Activated T-helper 1 cell treated with anti-CD3 and anti-CD28 coated beads, Interleukin-2, amount 50 U/mL, for 16 hours (primary cell): ENCODE measurements at regions not wholly inside any gene's neighbourhood (a gene's known extent, or its start where the extent isn't known, plus 50 kb on each side); places are given as distances from the start of the nearest gene placed in this dataset.
"Not testable (repeated sequence)": the region's sequence is repeated elsewhere in the genome, so short reads cannot be mapped to it uniquely, and the experiment has no call there.

Experiments
- DNase-seq, 2 donors: peaks; one replicate each; pipeline ENCODE4 v3.0.0-alpha.2; 2020; ENCODE audit warnings: low read depth in 1 of 2, low spot score in 1 of 2

GRCh38 chr18:78429127-78430108, 550.2 kb upstream of the SALL3 start:
- DNase-seq, result no peak

DNA sequence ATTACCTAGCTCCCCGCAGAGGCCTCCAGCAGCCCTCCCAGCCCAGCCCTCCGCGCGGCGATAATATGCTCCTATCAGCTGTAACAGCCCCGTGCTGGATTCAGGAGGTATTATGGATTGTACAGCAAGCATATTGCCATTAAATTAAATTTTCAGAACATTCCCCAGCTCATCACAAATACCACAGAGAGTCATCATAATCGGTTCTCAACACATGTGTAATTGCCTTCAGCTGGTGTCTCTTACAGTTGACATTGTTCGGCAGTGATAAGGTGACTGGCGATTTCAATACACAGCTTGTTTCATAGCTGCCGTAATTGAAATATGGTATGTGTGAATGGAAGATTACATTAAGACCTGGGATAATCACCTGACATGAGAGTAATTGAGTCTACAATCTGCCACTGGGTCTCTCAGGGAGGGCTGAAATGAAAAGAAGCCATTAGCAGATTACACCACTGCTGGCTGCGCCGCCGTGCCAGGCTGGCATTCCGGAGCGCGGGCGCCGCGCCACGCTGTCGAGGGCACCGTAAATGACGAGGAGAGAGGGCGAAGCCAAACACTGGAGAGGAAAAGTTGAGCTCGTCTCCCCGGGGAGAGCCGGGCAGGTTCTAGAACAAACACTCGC, 549.4 kb upstream of the SALL3 start:
- DNase-seq, result no peak

GRCh38 chr18:78431606-78432005, 548.0 kb upstream of the SALL3 start:
- DNase-seq, result no peak

GRCh38 chr18:78433562-78433961, 546.1 kb upstream of the SALL3 start:
- DNase-seq, result no peak

DNA sequence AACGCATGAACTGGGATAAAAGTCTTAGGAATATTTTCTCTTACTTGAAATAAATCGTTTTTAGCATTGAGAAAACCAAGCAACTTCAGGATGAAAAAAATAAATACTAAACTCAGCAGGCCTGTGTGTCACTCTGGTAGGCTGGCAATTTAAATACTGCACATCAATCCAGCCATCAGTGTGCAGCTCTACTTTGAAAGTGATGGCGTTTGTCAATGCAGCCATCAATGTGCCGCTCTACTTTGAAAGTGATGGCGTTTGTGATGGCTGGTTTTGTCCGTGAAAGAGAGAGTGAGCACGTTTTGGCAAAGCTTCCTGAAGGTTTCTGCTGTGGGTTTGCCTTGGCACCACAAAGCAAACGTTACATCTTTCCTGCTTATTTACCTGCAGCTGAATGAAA, 543.5 kb upstream of the SALL3 start:
- DNase-seq, result no peak

DNA sequence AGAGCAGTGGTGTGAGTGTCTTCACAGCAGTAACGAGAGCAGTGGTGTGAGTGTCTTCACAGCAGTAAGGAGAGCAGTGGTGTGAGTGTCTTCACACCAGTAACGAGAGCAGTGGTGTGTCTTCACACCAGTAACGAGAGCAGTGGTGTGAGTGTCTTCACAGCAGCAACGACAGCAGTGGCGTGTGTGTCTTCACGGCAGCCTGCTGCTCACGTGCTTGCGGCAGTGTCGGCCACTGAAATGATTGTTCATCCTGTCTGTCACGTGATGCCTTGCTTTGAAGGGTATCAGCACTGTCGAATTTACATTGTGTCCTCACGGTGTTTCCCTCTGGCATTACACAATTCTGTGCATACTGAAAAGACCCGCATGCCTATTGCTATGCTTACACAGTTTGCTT, 541.4 kb upstream of the SALL3 start:
- DNase-seq, result not testable (repeated sequence)

GRCh38 chr18:78445880-78446279, 533.7 kb upstream of the SALL3 start:
- DNase-seq, result no peak

- DNase-seq, result no peak
Observed at GRCh38 chr18:78447211-78447610, 532.4 kb upstream of the SALL3 start.

- no peak for DNase-seq
Observed at GRCh38 chr18:78448106-78448505, 531.5 kb upstream of the SALL3 start.

GRCh38 chr18:78448591-78448990, 531.0 kb upstream of the SALL3 start:
- DNase-seq, result no peak

GRCh38 chr18:78454221-78454620, 525.4 kb upstream of the SALL3 start:
- no peak for DNase-seq

GRCh38 chr18:78455386-78455785, 524.2 kb upstream of the SALL3 start:
- DNase-seq, result no peak

DNA sequence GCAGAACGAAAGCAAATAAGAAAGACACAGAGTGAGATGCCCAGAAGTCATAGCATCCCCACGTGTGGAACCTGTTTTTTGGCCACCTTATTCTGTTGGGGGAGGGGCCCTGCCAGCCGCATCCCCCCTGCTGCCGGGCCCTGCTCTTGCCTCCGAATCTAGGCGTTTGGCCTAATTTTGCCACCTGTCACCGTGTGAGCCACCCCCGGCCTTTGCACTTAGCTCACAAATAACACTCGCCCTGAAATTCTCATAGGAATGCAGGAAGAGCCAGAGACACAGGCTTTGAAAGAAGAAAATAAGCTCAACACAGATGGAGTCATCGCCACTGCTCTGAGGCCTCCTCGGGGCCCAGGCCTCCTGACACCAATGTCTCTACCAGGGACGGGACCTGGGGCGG, 522.6 kb upstream of the SALL3 start:
- DNase-seq, result no peak

DNA sequence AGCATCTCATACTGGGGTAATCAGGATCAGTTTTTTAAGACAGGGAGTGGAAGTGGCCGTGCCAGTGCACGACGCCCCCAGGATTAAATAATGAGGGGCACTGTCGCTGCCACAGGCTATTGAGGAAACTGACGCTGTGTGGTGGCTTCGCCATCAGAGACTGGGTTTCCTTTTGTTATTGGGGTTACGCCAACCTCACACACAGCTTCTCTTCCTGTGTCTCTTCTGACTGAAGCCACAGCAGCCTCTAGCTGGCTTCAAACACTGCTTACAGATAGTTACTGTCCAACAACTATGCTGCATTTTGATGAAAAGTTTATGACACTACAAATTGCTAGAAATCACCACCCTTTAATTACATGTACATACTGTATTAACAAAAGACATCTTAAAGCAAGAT, 521.9 kb upstream of the SALL3 start:
- DNase-seq, result no peak

DNA sequence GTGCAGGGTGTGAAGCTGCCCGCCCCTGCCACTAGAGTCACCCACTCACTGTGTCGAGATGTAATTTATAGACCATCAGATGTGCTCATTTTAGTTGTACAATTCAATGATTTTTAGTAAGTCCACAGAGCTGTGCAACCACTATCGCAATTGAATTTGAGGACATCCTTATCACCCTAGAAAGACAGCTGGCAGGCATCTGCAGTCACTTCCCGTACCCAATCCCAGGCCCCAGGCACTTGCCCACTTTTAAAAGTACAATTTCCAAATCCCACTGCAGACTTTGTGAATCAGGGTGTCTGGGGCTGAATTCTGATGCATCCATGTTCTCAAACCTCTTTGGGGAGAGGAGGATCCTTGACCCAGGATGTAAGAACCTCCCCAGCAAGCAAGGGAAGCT, 521.3 kb upstream of the SALL3 start:
- no peak for DNase-seq

GRCh38 chr18:78459668-78460067, 520.0 kb upstream of the SALL3 start:
- DNase-seq, result no peak

DNA sequence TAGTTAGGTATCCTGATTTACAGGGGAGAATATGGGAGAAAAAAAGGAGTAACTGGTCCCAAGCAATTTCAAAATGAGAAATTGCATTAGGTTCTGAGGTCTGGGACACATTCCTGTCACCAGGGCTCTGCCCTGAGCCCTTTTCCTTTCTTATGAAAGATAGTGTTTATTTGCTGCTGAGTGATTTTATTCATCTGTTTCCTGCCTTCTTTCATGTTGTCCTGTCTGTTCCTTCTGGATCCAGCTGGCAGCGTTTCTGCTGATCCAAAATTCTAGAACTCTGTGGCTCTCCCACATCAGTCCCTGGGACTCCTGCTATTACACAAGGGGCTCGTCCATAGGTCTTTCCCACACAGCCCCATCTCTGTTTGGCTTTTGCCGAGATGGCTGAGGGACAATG, 519.1 kb upstream of the SALL3 start:
- no peak for DNase-seq

DNA sequence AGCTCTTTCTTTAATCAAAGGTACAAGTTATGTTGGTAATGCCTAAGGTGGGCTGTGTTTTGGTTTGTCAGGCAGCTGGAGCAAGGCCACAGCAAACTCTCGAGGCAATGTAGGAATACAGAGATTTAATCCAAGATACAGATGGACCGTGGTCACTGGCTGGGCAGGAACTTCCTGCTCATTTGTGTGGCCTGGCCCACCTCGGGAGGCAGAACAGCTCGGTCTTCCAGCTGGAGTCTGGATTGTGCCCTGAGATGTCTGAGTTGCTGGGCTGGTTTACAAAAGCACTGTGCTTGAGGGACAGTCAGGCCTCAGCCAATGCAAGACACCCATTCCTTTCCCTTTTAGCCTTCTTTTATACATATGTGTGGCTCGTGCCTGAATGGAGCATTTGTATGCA, 506.1 kb upstream of the SALL3 start:
- DNase-seq, result no peak

DNA sequence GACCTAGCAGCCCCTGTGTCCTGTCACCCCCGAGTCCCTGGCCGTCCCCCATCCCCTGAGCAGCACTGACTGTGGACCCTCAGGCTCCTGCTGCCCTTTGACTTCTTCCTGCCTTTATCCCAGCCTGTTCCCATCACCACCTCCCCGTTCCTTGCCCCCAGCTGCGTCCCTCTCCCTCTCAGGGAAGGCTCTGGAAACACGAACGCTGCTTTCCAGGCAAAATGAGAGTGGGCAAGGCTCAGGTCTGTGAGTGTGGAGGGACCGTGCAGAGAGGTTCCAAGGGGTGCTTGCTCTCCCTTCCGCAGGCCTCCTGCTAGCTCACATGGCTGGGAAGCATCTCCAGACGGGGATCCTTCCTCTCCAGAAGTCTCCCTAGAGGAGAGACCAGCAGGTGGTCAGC, 501.8 kb upstream of the SALL3 start:
- no peak for DNase-seq

- no peak for DNase-seq
Observed at GRCh38 chr18:78479443-78479842, 500.2 kb upstream of the SALL3 start.

DNA sequence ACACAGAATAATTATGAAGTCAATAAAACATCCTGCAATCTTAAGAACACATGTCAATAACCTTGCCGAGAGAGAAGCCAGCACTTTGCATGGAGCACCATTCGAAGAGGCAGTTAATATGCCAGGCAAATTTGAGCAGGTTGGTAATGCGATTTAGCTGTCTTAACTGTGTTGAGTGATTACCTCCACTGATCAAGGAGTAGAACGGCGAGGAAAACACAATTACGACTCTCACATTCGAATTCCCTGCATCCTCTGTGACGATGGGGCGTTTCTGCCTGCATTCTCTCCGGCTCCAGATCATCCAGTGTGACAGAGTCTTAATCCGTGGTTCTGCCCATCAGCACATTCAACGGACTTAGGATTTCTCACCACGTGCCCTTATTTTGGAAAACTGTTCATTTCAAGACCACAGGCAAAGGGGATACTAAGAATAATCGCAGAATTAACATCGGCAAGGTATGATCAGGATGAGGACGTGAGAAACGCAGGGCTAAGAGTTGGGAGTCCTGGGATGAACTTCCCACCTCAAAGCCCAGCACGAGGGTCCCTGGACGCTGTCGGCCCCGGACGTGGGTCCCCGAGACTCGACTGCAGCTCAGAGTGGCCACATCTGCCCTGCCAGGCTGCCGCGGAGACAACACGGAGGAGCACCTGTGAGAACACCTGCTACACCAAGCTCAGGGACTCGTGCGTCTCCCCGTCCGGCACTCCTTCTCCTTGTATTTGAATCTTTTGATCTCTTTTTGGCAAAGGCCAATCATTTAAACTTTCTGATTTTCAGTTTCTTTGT, 499.2 kb upstream of the SALL3 start:
- DNase-seq, result no peak

- no peak for DNase-seq
Observed at GRCh38 chr18:78482378-78482777, 497.2 kb upstream of the SALL3 start.
